ENCODE measurements at regions not wholly inside any gene's neighbourhood (a gene's known extent, or its start where the extent isn't known, plus 50 kb on each side); places are given as distances from the start of the nearest gene placed in this dataset.

DNA sequence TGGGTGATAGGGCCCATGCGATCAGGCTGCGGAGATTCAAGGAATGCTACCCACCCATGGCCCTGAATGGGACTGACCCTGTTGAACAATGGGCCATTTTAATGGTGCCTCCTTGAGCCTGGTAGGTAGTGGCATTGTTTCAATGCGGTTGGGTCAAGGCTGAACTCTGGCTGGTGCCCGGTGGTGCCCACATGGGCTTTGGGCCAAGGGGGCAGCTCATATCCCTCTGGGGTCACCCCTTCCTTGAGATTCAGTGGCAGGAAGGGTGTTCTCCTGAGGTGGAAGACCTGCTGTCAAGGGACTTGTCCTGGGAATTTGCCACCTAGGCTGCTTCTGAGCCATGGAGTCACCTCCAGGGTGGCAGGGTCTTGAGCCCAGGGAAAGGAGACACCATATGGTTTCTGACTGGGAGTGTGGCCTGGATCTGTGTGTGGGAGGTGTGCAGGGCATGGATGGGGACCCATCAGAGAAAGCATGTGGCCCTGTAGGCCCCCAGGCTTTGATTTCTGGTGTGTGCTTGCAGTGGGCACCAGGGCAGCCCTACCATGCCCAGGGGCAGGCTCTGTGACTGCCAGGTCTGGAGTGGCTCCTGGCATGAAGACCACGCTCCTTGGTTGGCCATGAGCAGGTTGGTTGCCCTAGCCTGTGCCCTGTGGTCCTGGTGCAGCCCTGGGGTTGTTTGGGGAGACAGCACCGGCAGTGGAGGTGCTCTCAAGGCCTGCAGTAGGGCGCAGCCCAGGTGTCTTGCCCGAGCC lies 199.9 kb downstream of the UBE3A start:
- no peak for DNase-seq
- H3K9ac ChIP-seq (ENCODE audit: low read length) = no peak overlapping the region

More for the DNA sequence above, 199.9 kb downstream of the UBE3A start:
- Histone ChIP-seq H3K9me3 (ENCODE audit: control extremely low read depth in 1 of 3, control insufficient read depth in 2 of 3, insufficient read depth in 1 of 3, low read length in 2 of 3) (peaks cover 0 to 95% (median 0%) of the 10 kb centered on the region in 3 donors), H3K36me3 (replicated peaks in 1 of 2; ENCODE audit: control extremely low read depth in 1 of 2, control insufficient read depth in 1 of 2, extremely low read depth in 1 of 2, insufficient read depth in 2 of 2, low read length in 1 of 2) (no peaks in the 10 kb centered on the region), H3K4me2 (replicated peaks; ENCODE audit: low read depth, low read length, poor library complexity, severe bottlenecking) (no peak overlapping the region), H4K20me1 (ENCODE audit: control insufficient read depth, insufficient read depth, low read length, poor library complexity, severe bottlenecking) (no peaks in the 10 kb centered on the region), H2AFZ (ENCODE audit: insufficient read depth, low read depth, low read length, poor library complexity, severe bottlenecking) (no peak overlapping the region), H3K4me1 (ENCODE audit: control insufficient read depth in 2 of 2, insufficient read depth in 2 of 2, low read length in 2 of 2) (no peaks in the 10 kb centered on the region), H3K79me2 (ENCODE audit: control insufficient read depth, insufficient read depth, low read length) (no peaks in the 10 kb centered on the region), H3K27me3 (replicated peaks in 1 of 4; ENCODE audit: control extremely low read depth in 1 of 4, control insufficient read depth in 3 of 4, insufficient read depth in 4 of 4, low read length in 3 of 4) (no peaks in the 10 kb centered on the region), H3K27ac (ENCODE audit: low read length in 2 of 2) (no peak overlapping the region), H3K4me3 (ENCODE audit: control extremely low read depth in 1 of 5, extremely low read depth in 1 of 5, insufficient read depth in 1 of 5, low read depth in 2 of 5, low read length in 4 of 5) (no peak overlapping the region)
- WGBS (ENCODE audit: insufficient coverage) = 92% methylated on average over 8 of the region's 8 CpGs
- ChIA-PET CTCF (no interaction called here), POLR2A (no interaction called here)
- H3K27me3 Mint-ChIP-seq = no peaks in the 10 kb centered on the region
- intact Hi-C loops (cut with micrococcal nuclease) = no loop called here
- ATAC-seq (ENCODE audit: low read depth) = no peak
- no peaks in the 10 kb centered on the region for H3K9me3 Mint-ChIP-seq (ENCODE audit: insufficient read depth)
- TF ChIP-seq, protein P1, sequence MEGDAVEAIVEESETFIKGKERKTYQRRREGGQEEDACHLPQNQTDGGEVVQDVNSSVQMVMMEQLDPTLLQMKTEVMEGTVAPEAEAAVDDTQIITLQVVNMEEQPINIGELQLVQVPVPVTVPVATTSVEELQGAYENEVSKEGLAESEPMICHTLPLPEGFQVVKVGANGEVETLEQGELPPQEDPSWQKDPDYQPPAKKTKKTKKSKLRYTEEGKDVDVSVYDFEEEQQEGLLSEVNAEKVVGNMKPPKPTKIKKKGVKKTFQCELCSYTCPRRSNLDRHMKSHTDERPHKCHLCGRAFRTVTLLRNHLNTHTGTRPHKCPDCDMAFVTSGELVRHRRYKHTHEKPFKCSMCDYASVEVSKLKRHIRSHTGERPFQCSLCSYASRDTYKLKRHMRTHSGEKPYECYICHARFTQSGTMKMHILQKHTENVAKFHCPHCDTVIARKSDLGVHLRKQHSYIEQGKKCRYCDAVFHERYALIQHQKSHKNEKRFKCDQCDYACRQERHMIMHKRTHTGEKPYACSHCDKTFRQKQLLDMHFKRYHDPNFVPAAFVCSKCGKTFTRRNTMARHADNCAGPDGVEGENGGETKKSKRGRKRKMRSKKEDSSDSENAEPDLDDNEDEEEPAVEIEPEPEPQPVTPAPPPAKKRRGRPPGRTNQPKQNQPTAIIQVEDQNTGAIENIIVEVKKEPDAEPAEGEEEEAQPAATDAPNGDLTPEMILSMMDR (IDR thresholded peaks at IDR 0.05) = no peak
- no peak for TF ChIP-seq EZH2 (IDR thresholded peaks at IDR 0.05; ENCODE audit: borderline replicate concordance, insufficient read depth, low read depth, low read length, poor library complexity, severe bottlenecking)
- H3K4me3 Mint-ChIP-seq = no peak overlapping the region
- H3K27ac Mint-ChIP-seq = no peak overlapping the region
- H3K4me1 Mint-ChIP-seq = no peaks in the 10 kb centered on the region
